ENCODE measurements at regions not wholly inside any gene's neighbourhood (a gene's known extent, or its start where the extent isn't known, plus 50 kb on each side); places are given as distances from the start of the nearest gene placed in this dataset.

DNA sequence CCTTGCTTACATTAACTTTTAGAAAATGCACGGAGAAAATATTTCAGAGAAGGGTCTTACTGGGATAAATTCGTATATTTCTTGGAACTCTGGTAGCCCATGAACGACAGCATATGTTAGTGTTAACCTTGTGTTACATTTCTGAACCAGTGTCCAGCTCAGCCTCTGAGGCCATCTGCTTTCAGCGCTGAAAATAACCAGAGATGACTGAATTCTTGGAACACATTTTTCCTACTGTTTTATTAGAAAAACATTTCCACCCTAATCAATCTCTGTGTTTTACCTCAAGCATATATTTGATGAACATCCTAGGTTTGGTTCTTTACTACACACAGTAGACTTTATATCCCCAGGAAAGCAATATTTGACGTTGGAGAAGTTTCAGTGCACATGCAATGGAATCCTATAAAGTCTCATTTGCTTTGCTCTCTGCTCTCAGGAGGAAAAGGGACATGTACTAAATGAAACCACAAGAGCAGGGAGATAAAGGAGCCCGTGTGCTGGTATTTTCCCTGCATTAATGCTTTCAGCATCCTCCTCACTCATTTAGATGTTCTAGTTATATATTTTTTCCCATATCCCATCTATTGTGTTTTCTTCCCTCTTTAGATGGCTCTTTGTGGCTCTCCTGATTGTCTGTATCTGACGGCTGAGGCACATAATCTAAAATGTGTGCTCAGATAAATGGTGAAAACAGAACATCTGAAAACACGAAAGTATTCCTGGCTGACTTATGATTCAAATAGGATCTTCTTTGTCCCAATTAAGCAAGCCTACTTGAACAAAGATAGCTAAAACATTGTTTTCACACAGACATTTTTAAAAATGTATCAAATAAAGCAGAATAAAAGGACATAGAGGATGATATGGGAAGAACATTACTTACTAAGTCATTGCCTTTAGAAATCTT is 151.7 kb upstream of the KCNMB2 start:
- peak in 2 of 3 donors; percentile 63 to 85 for DNase-seq

DNA sequence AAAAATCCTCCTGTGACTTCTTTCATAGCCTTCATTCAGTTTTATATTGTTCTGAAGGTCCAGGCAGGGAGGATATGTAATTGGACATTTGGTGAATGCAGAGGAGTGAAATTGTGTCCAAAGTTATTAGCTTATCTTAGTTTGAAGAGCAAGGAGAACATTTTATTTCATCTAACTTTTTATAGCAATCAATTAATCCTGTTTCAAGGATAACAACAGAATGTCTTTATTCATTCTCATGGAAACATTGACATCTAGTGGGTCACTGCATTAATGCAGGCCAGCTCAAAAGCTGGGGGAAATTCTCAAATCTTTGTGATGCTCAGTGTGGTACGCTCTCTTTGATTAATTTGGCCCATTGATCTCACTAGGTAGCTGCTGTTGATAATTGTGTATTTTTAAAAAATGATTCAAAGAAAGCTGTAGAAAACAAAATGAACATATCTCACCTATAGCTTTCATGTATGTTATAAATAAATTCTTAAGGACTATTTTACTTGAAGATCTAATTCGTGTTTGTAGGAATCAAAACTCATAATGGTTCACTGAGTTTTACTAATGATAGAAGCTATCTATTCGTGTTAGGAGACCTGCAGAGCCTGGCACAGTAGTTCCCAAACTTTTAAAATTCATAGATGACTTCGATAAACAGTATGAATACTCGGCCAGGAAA is 150.8 kb upstream of the KCNMB2 start:
- DNase-seq: peak in 2 of 3 donors; percentile 65 to 82

DNA sequence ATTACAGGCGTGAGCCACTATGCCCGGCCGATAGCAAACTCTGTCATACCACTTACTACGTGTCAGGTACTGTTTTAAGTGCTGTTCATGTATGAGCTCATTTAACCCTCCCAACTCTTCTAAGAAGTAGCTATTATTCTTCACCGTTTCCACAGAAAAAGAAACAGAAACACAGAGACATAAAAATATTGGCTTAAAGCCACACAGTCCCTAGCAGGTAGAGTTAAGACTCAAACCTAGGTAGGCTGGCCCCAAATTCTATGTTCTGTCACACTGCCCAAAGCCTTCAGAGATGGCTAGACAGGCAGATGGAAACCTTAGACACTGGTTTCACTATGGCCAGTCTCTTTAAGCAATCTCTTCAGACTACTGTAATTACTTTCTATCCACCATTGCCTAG is 149.8 kb upstream of the KCNMB2 start:
- no peak for DNase-seq

DNA sequence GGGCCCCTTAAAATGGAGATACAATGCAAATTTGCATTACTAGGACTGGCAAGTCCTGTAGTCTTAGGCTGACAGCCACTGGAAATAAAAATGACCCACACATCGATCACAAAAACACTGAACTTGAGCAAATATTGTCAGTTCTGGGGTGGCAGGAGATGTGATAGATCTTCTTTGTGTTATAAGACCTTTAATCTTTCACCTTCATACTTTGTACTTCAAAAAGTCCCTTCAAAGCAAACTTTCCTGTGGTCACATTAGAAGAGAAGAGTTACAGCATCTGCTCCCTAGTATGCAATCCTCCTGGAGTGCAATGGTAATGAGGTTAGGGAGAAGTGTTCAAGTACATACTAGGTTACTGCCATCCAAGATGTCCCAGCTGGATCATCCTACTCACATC is 149.4 kb upstream of the KCNMB2 start:
- DNase-seq: no peak

DNA sequence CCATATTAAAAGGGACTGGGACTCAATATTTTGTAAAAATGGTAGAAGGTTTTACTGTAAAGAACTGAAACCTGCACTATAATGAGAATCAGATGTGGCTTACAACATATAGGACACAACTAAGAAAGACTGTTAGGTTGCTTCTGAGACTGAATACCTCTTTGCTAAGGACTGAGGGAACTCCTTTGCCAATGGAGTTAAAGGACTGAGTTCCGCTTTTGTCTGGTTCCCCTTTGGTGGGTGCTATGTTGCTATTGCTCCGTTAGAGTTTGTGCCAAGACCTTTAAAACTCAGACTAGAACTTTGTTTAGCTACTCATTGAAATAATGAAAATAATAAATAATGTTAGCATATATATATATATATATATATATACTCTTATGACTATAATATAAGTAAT is 147.8 kb upstream of the KCNMB2 start:
- no peak for DNase-seq

DNA sequence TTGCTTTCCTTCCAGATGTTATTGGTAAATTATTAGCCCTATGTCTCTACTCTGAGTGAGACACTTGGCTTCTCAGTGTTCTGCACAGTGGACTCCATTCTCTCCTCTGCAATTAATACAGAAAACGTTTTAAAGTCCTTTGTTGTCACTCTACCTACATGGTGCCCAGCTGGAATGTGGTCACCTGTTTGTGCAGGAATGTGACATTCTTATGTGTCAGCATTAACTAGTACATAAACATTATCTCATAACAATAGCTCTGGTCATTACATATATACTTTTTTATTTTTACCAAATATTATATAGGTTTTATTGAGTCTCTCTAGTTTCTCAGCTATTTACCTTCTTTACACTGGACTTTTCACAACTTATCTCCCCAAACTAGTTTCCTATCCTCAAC is 147.0 kb upstream of the KCNMB2 start:
- DNase-seq: no peak

DNA sequence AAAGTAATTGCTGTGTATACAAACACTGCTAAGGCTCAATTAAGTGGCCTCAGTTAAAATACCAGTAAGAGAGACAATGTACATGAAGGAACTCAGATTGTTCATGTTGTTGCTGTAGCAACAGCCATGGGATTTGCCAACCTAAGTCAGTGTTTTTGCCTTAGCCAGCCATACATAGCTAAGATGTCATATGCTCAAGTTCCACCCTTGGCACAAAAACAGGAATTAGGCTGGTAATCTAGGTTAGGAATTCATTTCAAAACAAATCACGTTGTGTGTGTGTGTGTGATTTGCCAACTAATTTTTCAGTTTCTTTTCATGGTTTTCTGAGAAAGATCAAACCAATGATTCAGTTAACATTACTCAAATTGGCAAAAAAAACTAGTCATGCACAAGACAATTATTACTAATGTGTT is 143.7 kb upstream of the KCNMB2 start:
- DNase-seq: peak in 2 of 3 donors; percentile 36 to 67

DNA sequence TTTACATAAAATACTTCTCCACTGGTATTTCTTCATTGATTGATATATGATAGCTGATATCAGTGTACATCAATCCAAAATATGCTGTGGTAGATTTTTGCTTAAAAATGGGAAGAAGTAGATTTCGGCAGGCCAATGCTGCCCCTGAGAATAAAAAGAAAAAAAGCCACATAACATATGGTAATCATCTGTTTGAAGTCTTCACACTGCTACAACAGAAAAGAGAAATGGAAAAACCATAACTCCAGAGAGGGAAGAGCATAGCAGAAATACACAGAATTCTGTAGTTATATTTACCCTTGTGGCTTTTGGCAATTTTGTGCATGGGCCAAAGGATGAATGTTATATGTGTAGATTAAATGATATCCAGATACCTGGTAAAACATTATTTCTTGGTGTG is 143.1 kb upstream of the KCNMB2 start:
- no peak for DNase-seq

DNA sequence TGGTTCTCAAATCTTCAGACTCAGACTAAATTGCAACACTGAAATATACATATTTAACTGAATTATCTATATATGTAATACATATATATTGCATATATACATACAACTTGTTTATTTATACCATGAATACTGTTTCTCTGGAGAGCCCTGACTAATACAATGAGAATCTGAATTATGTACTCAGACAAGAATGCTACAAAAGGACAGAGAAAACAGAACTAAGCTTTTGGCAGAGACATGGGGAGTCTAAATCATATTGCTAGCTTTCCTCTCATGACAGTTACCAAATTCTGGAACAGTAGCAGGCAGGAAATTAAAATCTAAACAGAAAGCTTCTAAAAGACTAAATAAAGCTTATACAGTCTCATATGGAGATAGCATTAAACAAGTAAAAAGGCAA is 142.4 kb upstream of the KCNMB2 start:
- peak; percentile 63 to 89 (median 75) for DNase-seq

DNA sequence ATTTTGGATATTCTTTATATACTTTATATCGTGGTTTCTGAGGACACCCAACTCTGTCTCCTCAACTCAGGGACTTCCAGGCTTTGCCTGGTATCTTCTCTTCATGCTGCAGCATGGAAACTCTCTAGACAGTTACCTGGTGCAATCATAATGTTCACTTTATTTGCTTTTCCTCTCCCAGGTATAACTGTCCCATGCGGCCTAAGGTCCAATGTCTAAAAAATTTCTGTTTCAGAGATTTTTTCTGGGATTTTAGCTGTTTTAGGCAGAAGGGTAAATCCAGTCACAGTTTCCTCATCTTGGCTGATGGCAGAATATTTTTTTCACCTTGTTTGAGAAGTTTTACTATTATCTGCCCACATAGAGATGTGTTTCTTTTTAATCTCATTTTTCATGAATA is 139.9 kb upstream of the KCNMB2 start:
- no peak for DNase-seq

DNA sequence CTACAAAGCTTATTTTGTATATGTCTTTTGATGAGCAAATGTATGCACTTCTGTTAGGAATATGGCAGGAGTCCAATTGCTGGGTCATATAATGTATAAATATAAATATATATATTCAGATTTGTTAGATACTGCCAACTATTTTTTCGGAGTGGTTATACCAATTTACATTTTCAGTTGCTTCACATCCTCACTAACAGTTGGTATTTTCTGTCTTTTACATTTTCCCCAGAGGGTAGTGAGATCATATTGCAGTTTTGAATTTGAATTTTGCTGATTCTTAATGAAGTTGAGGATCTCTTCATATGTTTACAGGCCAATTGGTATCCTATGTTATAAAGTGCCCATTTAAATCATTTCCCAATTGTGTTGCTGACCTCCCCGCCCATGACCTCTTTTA is 139.0 kb upstream of the KCNMB2 start:
- DNase-seq: no peak

DNA sequence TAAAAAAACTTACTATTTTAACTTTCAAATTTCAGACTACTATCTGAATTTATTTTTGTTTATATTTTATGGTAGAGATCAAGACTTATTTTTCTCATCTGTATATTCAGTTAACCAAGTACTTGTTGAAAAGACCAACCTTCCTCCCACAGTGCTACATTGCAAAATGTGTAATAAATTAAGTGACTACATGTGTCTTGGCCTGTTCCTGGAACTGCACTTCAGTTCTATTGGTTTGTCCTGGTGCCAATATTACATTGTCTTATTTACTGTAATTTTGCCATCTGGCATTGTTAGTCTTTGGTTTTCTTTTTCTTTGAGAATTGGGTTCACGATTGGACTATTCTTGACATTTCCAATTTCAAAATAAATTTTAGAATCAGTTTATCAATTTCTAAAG is 138.4 kb upstream of the KCNMB2 start:
- no peak for DNase-seq

DNA sequence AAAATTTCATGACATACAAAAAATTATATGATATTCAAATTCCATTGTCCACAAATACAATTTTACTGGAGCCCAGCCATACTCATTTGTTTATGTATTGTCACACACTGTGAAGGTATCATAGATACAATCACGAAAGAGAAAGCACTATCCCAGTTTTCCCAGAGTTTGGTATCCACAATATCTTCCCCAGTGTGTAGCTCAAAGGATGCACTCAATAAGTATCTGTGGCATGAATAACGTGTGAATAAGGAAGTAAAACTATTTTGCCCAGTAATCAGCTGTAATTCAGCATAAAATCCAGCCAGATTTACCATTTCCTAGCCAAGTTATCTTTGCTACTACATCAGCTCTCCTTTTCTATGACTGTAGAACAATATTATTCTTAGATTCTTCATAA is 131.3 kb upstream of the KCNMB2 start:
- DNase-seq: peak in 2 of 3 donors; percentile 35 to 71

DNA sequence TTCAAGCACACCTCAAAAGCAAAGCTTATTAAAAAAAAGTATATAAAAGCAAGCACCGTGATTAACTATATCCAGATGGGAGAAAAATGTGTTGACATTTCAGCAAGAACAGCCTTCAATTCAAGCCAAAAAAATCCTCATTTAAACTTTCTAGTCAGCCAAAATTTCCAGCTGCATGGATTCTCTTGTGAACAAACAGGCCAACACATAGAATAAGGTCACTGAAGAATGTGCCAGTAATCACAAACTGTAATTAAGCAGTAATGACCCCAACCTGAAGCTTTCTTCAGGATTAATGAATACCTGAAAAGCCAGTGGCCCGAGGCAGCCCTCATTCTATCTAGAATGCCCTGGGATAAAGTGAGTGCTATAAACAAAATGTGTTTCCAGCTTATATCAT is 130.7 kb upstream of the KCNMB2 start:
- peak; percentile 76 to 93 (median 82) for DNase-seq

DNA sequence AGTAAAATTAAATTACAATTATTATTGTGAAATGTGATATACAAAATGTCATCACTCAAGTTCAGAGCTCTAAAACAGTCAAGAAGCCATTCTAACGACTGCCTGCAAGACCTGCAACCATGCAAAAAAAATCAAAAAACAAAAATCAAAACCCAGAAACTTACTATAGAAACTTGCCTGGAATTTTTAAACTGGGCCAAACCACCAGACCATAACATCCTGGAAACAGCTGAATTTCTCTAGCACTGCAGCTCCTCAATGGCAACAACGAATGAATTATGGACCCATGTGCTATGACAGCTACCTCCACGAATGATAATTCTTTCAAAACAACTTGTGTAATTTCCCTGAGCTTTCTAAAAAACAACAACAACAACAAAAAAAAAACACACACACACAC is 130.0 kb upstream of the KCNMB2 start:
- peak in 2 of 3 donors; percentile 52 to 81 for DNase-seq

DNA sequence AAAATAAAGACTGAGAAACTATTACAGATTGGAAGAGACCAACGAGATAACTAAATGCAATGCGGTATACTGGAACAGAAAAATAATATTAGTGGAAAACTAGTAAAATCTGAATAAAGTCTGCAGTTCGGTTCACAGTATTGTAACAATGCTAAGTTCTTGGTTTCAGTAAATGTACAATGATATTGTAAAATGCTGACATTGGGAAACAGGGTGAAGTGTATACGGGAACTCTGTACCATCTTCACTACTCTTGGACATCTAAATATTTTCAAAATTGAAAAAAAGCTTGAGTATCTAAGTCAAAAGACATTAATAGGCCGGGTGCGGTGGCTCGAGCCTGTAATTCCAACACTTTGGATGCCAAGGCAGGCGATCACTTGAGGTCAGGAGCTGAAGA is 120.9 kb upstream of the KCNMB2 start:
- no peak for DNase-seq

DNA sequence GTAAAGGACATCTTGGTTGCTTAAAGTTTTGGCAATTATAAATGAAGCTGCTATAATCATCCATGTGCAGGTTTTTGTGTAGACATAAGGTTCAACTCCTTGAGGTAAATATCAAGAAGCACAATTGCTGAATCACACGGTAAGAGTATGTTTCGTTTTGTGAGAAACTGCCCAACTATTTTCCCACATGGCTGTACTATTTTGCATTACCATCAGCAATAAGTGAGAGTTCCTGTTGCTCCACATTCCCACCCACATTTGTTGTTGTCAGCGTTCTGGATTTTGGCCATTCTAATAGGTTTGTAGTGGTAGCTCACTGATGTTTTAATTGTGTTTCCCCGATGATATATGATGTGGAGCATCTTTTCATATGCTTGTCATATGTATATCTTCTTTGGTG is 118.5 kb upstream of the KCNMB2 start:
- DNase-seq: no peak

DNA sequence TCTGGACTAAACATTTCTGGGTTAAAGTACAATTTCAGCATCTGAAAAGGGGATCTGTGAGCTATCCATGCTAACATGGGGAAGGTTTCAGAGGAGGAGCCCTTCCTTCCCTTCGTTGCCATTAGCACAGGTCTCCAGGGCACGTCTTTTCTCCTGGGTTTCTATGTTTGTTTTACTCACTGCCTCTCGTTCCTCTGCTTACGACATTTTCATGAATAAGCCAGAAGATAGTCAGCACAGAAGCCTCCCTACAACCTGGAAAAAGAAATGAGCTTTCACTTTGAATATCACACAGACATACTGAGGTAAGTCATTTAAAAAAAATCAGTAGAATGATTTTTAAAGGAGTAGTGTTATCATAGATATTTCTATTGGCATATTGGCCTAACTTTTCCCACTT is 117.2 kb upstream of the KCNMB2 start:
- no peak for DNase-seq

DNA sequence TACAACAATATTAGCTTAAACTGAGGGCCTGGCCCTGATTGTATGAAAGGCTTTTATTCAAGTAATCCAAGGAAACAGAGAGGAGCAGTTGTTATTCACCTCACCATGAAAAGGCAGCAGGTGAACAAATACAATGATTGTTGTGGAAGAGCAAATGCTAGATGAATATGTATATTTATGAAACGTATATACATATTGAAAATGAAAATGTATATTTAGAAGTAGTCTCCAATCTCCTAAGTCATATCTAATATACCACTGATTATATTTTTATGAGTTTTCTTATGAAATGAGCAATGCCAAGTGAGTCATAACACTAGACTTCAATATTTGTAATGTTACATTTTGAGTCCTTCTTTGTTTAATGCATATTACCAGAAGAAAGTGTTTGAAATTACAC is 116.2 kb upstream of the KCNMB2 start:
- DNase-seq: no peak

DNA sequence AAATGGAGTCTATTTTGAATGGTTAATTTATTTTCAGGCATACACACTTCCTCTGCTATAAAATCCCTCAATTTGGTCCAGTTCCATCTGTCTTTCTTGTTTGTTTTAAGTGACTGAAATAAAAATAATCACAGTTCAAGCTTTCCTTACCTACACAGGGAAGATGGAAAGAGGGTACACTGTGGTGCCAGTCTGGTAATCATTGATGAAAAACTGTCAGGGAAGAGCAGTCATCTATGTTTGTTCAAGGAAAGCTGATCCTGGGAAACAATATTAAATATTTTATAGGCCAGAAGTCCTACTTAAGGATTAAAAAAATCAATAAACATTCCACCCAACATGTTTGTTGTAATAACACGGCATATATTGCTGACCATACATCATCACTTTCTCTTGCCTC is 115.2 kb upstream of the KCNMB2 start:
- DNase-seq: no peak

DNA sequence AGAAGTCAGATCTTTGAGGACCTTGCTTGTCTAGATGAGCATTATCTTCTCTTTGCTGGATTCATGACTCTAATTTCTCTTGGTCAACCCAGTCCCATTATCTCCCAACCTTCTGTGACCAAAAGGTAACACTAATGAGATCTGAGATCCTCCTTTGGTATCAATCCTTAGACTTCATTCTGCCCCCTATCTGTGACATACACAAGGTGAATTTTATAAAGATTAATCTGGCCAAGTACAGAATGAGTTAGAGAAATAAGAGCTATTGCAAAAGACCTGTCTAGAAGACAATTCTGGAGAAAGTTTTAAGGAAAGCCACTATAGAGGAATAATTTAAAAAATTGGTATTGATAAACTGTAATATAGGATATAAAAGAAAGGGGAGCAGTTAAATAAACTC is 113.8 kb upstream of the KCNMB2 start:
- DNase-seq: no peak

DNA sequence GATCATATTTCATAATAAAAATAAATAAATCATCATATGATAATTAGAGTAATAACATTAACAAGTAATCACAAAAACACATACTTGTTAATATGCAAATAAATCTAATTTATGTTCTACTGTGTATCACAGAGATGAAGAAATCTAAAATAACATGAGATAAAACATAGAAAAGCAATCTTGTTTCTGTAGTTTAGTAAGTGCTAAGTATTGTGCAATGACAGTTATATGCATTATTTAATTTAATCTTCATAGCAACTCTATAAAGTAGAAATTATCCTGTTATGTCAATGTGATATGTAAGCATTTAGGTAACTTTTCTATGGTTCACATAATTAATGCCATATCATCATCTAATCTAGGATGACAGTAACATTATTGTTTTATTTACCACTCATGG is 108.2 kb upstream of the KCNMB2 start:
- no peak for DNase-seq

DNA sequence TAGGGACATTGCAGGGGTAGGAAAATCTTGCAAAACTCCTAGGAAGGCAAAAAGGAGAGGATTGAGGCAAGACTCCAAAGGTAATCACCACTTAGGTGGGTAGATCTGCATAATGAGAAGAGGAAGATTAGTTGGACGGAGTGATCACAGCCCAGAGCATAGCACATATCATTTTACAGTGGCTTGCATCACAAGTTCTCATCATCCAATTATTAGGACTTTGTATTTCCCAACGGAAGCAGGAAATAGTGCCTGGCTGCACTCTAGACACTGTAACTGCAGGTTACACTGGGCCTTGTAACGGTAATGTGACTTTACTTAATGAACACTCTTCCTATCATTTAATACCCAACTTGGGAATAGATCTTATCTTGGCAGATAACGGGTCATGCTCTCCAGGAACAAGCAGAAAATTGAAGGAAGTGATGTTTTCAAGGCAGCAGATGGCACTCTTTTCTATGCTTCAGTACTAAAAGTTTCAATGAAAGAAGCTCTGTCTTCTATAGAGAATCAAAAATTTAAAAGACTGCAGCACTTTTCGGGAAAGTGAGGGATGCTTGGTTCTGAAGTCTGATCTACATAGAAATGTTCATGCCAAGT is 101.9 kb upstream of the KCNMB2 start:
- DNase-seq: peak in 2 of 3 donors; percentile 33 to 64
